ENCODE measurements at regions not wholly inside any gene's neighbourhood (a gene's known extent, or its start where the extent isn't known, plus 50 kb on each side); places are given as distances from the start of the nearest gene placed in this dataset.

- Histone ChIP-seq H3K4me1 (ENCODE audit: control insufficient read depth, insufficient read depth, low read length) (peaks cover 3% of the 10 kb centered on the region), H3K9me3 (ENCODE audit: control insufficient read depth, low read length) (no peaks in the 10 kb centered on the region), H3K27ac (ENCODE audit: insufficient read depth, low read depth, low read length, poor library complexity, severe bottlenecking) (no peak overlapping the region), H3K36me3 (ENCODE audit: control insufficient read depth, insufficient read depth, low read length) (no peaks in the 10 kb centered on the region), H3K27me3 (ENCODE audit: control insufficient read depth, insufficient read depth, low read length, poor library complexity, severe bottlenecking) (no peaks in the 10 kb centered on the region), H3K4me3 (ENCODE audit: insufficient read depth, low read depth, low read length) (no peak overlapping the region)
These were observed 629.1 kb upstream of the ADARB2 start for GRCh38 chr10:2366264-2366931.

- WGBS, 2 experiments: 76 to 83% methylated on average over 7 of the region's 7 CpGs
- no peaks in the 10 kb centered on the region for H3K9me3 ChIP-seq (ENCODE audit: control insufficient read depth, low read length)
- no peak overlapping the region for H3K4me3 ChIP-seq (ENCODE audit: insufficient read depth, low read depth, low read length)
- no peaks in the 10 kb centered on the region for H3K27me3 ChIP-seq (ENCODE audit: control insufficient read depth, insufficient read depth, low read length, poor library complexity, severe bottlenecking)
- no peaks in the 10 kb centered on the region for H3K36me3 ChIP-seq (ENCODE audit: control insufficient read depth, insufficient read depth, low read length)
- peaks cover 3% of the 10 kb centered on the region for H3K4me1 ChIP-seq (ENCODE audit: control insufficient read depth, insufficient read depth, low read length)
- no peak overlapping the region for H3K27ac ChIP-seq (ENCODE audit: insufficient read depth, low read depth, low read length, poor library complexity, severe bottlenecking)
These were observed 625.0 kb upstream of the ADARB2 start for GRCh38 chr10:2362331-2362730.

GRCh38 chr10:2358586-2358985, 621.3 kb upstream of the ADARB2 start:
- Histone ChIP-seq H3K27me3 (ENCODE audit: control insufficient read depth, insufficient read depth, low read length, poor library complexity, severe bottlenecking) (no peaks in the 10 kb centered on the region), H3K4me3 (ENCODE audit: insufficient read depth, low read depth, low read length) (no peak overlapping the region), H3K27ac (ENCODE audit: insufficient read depth, low read depth, low read length, poor library complexity, severe bottlenecking) (no peak overlapping the region), H3K9me3 (ENCODE audit: control insufficient read depth, low read length) (no peaks in the 10 kb centered on the region), H3K36me3 (ENCODE audit: control insufficient read depth, insufficient read depth, low read length) (no peaks in the 10 kb centered on the region), H3K4me1 (ENCODE audit: control insufficient read depth, insufficient read depth, low read length) (peaks cover 3% of the 10 kb centered on the region)
- WGBS, 2 experiments: 94 to 97% methylated on average over 9 of the region's 9 CpGs

- WGBS, 2 experiments: 95% methylated on average over 5 of the region's 7 CpGs
- Histone ChIP-seq H3K9me3 (ENCODE audit: control insufficient read depth, low read length) (no peaks in the 10 kb centered on the region), H3K27me3 (ENCODE audit: control insufficient read depth, insufficient read depth, low read length, poor library complexity, severe bottlenecking) (no peaks in the 10 kb centered on the region), H3K4me3 (ENCODE audit: insufficient read depth, low read depth, low read length) (no peak overlapping the region), H3K36me3 (ENCODE audit: control insufficient read depth, insufficient read depth, low read length) (no peaks in the 10 kb centered on the region), H3K27ac (ENCODE audit: insufficient read depth, low read depth, low read length, poor library complexity, severe bottlenecking) (no peak overlapping the region), H3K4me1 (ENCODE audit: control insufficient read depth, insufficient read depth, low read length) (no peaks in the 10 kb centered on the region)
These were observed 619.3 kb upstream of the ADARB2 start for GRCh38 chr10:2356670-2357069.

GRCh38 chr10:2351566-2351965, 614.2 kb upstream of the ADARB2 start:
- H3K4me1 ChIP-seq (ENCODE audit: control insufficient read depth, insufficient read depth, low read length): no peaks in the 10 kb centered on the region
- no peaks in the 10 kb centered on the region for H3K9me3 ChIP-seq (ENCODE audit: control insufficient read depth, low read length)
- H3K27ac ChIP-seq (ENCODE audit: insufficient read depth, low read depth, low read length, poor library complexity, severe bottlenecking): no peak overlapping the region
- no peaks in the 10 kb centered on the region for H3K36me3 ChIP-seq (ENCODE audit: control insufficient read depth, insufficient read depth, low read length)
- 95% methylated on average over 16 of the region's 16 CpGs for WGBS, 2 experiments
- H3K4me3 ChIP-seq (ENCODE audit: insufficient read depth, low read depth, low read length): no peak overlapping the region
- no peaks in the 10 kb centered on the region for H3K27me3 ChIP-seq (ENCODE audit: control insufficient read depth, insufficient read depth, low read length, poor library complexity, severe bottlenecking)

- WGBS, 2 experiments: 93 to 96% methylated on average over 3 of the region's 3 CpGs
- Histone ChIP-seq H3K9me3 (ENCODE audit: control insufficient read depth, low read length) (no peaks in the 10 kb centered on the region), H3K4me1 (ENCODE audit: control insufficient read depth, insufficient read depth, low read length) (no peaks in the 10 kb centered on the region), H3K4me3 (ENCODE audit: insufficient read depth, low read depth, low read length) (no peak overlapping the region), H3K27me3 (ENCODE audit: control insufficient read depth, insufficient read depth, low read length, poor library complexity, severe bottlenecking) (no peaks in the 10 kb centered on the region), H3K27ac (ENCODE audit: insufficient read depth, low read depth, low read length, poor library complexity, severe bottlenecking) (no peak overlapping the region), H3K36me3 (ENCODE audit: control insufficient read depth, insufficient read depth, low read length) (no peaks in the 10 kb centered on the region)
These were observed 604.9 kb upstream of the ADARB2 start for GRCh38 chr10:2342206-2342605.

GRCh38 chr10:2340831-2341647, 603.7 kb upstream of the ADARB2 start:
- H3K4me3 ChIP-seq (ENCODE audit: insufficient read depth, low read depth, low read length): no peak overlapping the region
- no peaks in the 10 kb centered on the region for H3K36me3 ChIP-seq (ENCODE audit: control insufficient read depth, insufficient read depth, low read length)
- WGBS, 2 experiments: 90 to 91% methylated on average over 11 of the region's 11 CpGs
- no peaks in the 10 kb centered on the region for H3K9me3 ChIP-seq (ENCODE audit: control insufficient read depth, low read length)
- H3K4me1 ChIP-seq (ENCODE audit: control insufficient read depth, insufficient read depth, low read length): no peaks in the 10 kb centered on the region
- no peaks in the 10 kb centered on the region for H3K27me3 ChIP-seq (ENCODE audit: control insufficient read depth, insufficient read depth, low read length, poor library complexity, severe bottlenecking)
- H3K27ac ChIP-seq (ENCODE audit: insufficient read depth, low read depth, low read length, poor library complexity, severe bottlenecking): no peak overlapping the region

- H3K4me1 ChIP-seq (ENCODE audit: control insufficient read depth, insufficient read depth, low read length): no peaks in the 10 kb centered on the region
These were observed 598.3 kb upstream of the ADARB2 start for GRCh38 chr10:2335626-2336025.

GRCh38 chr10:2334575-2334974, 597.2 kb upstream of the ADARB2 start:
- Histone ChIP-seq H3K27ac (ENCODE audit: insufficient read depth, low read depth, low read length, poor library complexity, severe bottlenecking) (no peak overlapping the region), H3K9me3 (ENCODE audit: control insufficient read depth, low read length) (no peaks in the 10 kb centered on the region), H3K27me3 (ENCODE audit: control insufficient read depth, insufficient read depth, low read length, poor library complexity, severe bottlenecking) (no peaks in the 10 kb centered on the region), H3K36me3 (ENCODE audit: control insufficient read depth, insufficient read depth, low read length) (no peaks in the 10 kb centered on the region), H3K4me1 (ENCODE audit: control insufficient read depth, insufficient read depth, low read length) (no peaks in the 10 kb centered on the region), H3K4me3 (ENCODE audit: insufficient read depth, low read depth, low read length) (no peak overlapping the region)
- 92 to 100% methylated on average over 2 to 4 of the region's 4 CpGs for WGBS, 2 experiments

More at GRCh38 chr10:2335626-2336025, 598.3 kb upstream of the ADARB2 start:
- Histone ChIP-seq H3K4me3 (ENCODE audit: insufficient read depth, low read depth, low read length) (no peak overlapping the region), H3K36me3 (ENCODE audit: control insufficient read depth, insufficient read depth, low read length) (no peaks in the 10 kb centered on the region), H3K27me3 (ENCODE audit: control insufficient read depth, insufficient read depth, low read length, poor library complexity, severe bottlenecking) (no peaks in the 10 kb centered on the region), H3K9me3 (ENCODE audit: control insufficient read depth, low read length) (no peaks in the 10 kb centered on the region), H3K27ac (ENCODE audit: insufficient read depth, low read depth, low read length, poor library complexity, severe bottlenecking) (no peak overlapping the region)
- 95% methylated on average over 7 of the region's 7 CpGs for WGBS, 2 experiments

- H3K27me3 ChIP-seq (ENCODE audit: control insufficient read depth, insufficient read depth, low read length, poor library complexity, severe bottlenecking): no peaks in the 10 kb centered on the region
- 91% methylated on average over 13 of the region's 13 CpGs for WGBS, 2 experiments
- H3K4me3 ChIP-seq (ENCODE audit: insufficient read depth, low read depth, low read length): no peak overlapping the region
- H3K9me3 ChIP-seq (ENCODE audit: control insufficient read depth, low read length): no peaks in the 10 kb centered on the region
- H3K4me1 ChIP-seq (ENCODE audit: control insufficient read depth, insufficient read depth, low read length): no peaks in the 10 kb centered on the region
- H3K36me3 ChIP-seq (ENCODE audit: control insufficient read depth, insufficient read depth, low read length): no peaks in the 10 kb centered on the region
- no peak overlapping the region for H3K27ac ChIP-seq (ENCODE audit: insufficient read depth, low read depth, low read length, poor library complexity, severe bottlenecking)
These were observed 591.8 kb upstream of the ADARB2 start for GRCh38 chr10:2329082-2329481.

Measured in ectodermal cell (in vitro differentiated cells).